ENCODE measurements at regions not wholly inside any gene's neighbourhood (a gene's known extent, or its start where the extent isn't known, plus 50 kb on each side); places are given as distances from the start of the nearest gene placed in this dataset.

- 44% methylated on average over 5 of the region's 6 CpGs for WGBS (ENCODE audit: insufficient coverage)
- no peaks in the 10 kb centered on the region for H3K27me3 ChIP-seq (ENCODE audit: control insufficient read depth, insufficient read depth, low read length)
- no peak overlapping the region for H3K4me3 ChIP-seq (ENCODE audit: low read depth, low read length)
- H3K36me3 ChIP-seq (ENCODE audit: control insufficient read depth, insufficient read depth, low read length) = no peaks in the 10 kb centered on the region
- no peaks in the 10 kb centered on the region for H3K9me3 ChIP-seq (ENCODE audit: control insufficient read depth, insufficient read depth, low read length)
- H3K4me1 ChIP-seq (ENCODE audit: control insufficient read depth, insufficient read depth, low read length) = peaks cover 6% of the 10 kb centered on the region
- H3K27ac ChIP-seq (ENCODE audit: low read depth, low read length) = no peak overlapping the region
- peak in 3 of 6 donors; percentile 4 to 41 (median 8) for DNase-seq (ENCODE audit: low read depth in 4 of 6, low spot score in 6 of 6)
These were observed 863.9 kb downstream of the BCL11B start for GRCh38 chr14:98408024-98408555.

- peaks cover 6% of the 10 kb centered on the region for H3K4me1 ChIP-seq (ENCODE audit: control insufficient read depth, insufficient read depth, low read length)
- H3K9me3 ChIP-seq (ENCODE audit: control insufficient read depth, insufficient read depth, low read length) = no peaks in the 10 kb centered on the region
- H3K4me3 ChIP-seq (ENCODE audit: low read depth, low read length) = no peak overlapping the region
- no peaks in the 10 kb centered on the region for H3K36me3 ChIP-seq (ENCODE audit: control insufficient read depth, insufficient read depth, low read length)
- H3K27me3 ChIP-seq (ENCODE audit: control insufficient read depth, insufficient read depth, low read length) = no peaks in the 10 kb centered on the region
- no peak overlapping the region for H3K27ac ChIP-seq (ENCODE audit: low read depth, low read length)
- no peak for DNase-seq (ENCODE audit: low read depth in 4 of 6, low spot score in 6 of 6)
- no CpG with 5 or more reads among the region's 6 CpGs for WGBS (ENCODE audit: insufficient coverage)
These were observed 863.3 kb downstream of the BCL11B start for GRCh38 chr14:98408713-98409112.

GRCh38 chr14:98411154-98411553 is 860.8 kb downstream of the BCL11B start:
- no peak for DNase-seq (ENCODE audit: low read depth in 4 of 6, low spot score in 6 of 6)
- H3K9me3 ChIP-seq (ENCODE audit: control insufficient read depth, insufficient read depth, low read length) = no peaks in the 10 kb centered on the region
- WGBS (ENCODE audit: insufficient coverage) = 95% methylated on average over 8 of the region's 8 CpGs
- H3K27ac ChIP-seq (ENCODE audit: low read depth, low read length) = no peak overlapping the region
- H3K4me1 ChIP-seq (ENCODE audit: control insufficient read depth, insufficient read depth, low read length) = peaks cover 6% of the 10 kb centered on the region
- H3K4me3 ChIP-seq (ENCODE audit: low read depth, low read length) = no peak overlapping the region
- no peaks in the 10 kb centered on the region for H3K27me3 ChIP-seq (ENCODE audit: control insufficient read depth, insufficient read depth, low read length)
- no peaks in the 10 kb centered on the region for H3K36me3 ChIP-seq (ENCODE audit: control insufficient read depth, insufficient read depth, low read length)

GRCh38 chr14:98412431-98412830 is 859.6 kb downstream of the BCL11B start:
- no peaks in the 10 kb centered on the region for H3K27me3 ChIP-seq (ENCODE audit: control insufficient read depth, insufficient read depth, low read length)
- peaks cover 6% of the 10 kb centered on the region for H3K4me1 ChIP-seq (ENCODE audit: control insufficient read depth, insufficient read depth, low read length)
- DNase-seq (ENCODE audit: low read depth in 4 of 6, low spot score in 6 of 6) = no peak
- no peaks in the 10 kb centered on the region for H3K36me3 ChIP-seq (ENCODE audit: control insufficient read depth, insufficient read depth, low read length)
- no peak overlapping the region for H3K4me3 ChIP-seq (ENCODE audit: low read depth, low read length)
- no peaks in the 10 kb centered on the region for H3K9me3 ChIP-seq (ENCODE audit: control insufficient read depth, insufficient read depth, low read length)
- WGBS (ENCODE audit: insufficient coverage) = 86% methylated on average over 1 of the region's 2 CpGs
- no peak overlapping the region for H3K27ac ChIP-seq (ENCODE audit: low read depth, low read length)

GRCh38 chr14:98415766-98416165 is 856.2 kb downstream of the BCL11B start:
- Histone ChIP-seq H3K36me3 (ENCODE audit: control insufficient read depth, insufficient read depth, low read length) (no peaks in the 10 kb centered on the region), H3K4me1 (ENCODE audit: control insufficient read depth, insufficient read depth, low read length) (no peaks in the 10 kb centered on the region), H3K4me3 (ENCODE audit: low read depth, low read length) (no peak overlapping the region), H3K27ac (ENCODE audit: low read depth, low read length) (no peak overlapping the region), H3K9me3 (ENCODE audit: control insufficient read depth, insufficient read depth, low read length) (no peaks in the 10 kb centered on the region), H3K27me3 (ENCODE audit: control insufficient read depth, insufficient read depth, low read length) (no peaks in the 10 kb centered on the region)
- DNase-seq (ENCODE audit: low read depth in 4 of 6, low spot score in 6 of 6) = no peak
- WGBS (ENCODE audit: insufficient coverage) = 69% methylated on average over 3 of the region's 6 CpGs

GRCh38 chr14:98417001-98417400 is 855.0 kb downstream of the BCL11B start:
- Histone ChIP-seq H3K4me1 (ENCODE audit: control insufficient read depth, insufficient read depth, low read length) (no peaks in the 10 kb centered on the region), H3K27me3 (ENCODE audit: control insufficient read depth, insufficient read depth, low read length) (no peaks in the 10 kb centered on the region), H3K9me3 (ENCODE audit: control insufficient read depth, insufficient read depth, low read length) (no peaks in the 10 kb centered on the region), H3K4me3 (ENCODE audit: low read depth, low read length) (no peak overlapping the region), H3K36me3 (ENCODE audit: control insufficient read depth, insufficient read depth, low read length) (no peaks in the 10 kb centered on the region), H3K27ac (ENCODE audit: low read depth, low read length) (no peak overlapping the region)
- DNase-seq (ENCODE audit: low read depth in 4 of 6, low spot score in 6 of 6) = no peak
- 85% methylated on average over 15 of the region's 15 CpGs for WGBS (ENCODE audit: insufficient coverage)

- Histone ChIP-seq H3K36me3 (ENCODE audit: control insufficient read depth, insufficient read depth, low read length) (no peaks in the 10 kb centered on the region), H3K4me1 (ENCODE audit: control insufficient read depth, insufficient read depth, low read length) (no peaks in the 10 kb centered on the region), H3K9me3 (ENCODE audit: control insufficient read depth, insufficient read depth, low read length) (no peaks in the 10 kb centered on the region), H3K27ac (ENCODE audit: low read depth, low read length) (no peak overlapping the region), H3K27me3 (ENCODE audit: control insufficient read depth, insufficient read depth, low read length) (no peaks in the 10 kb centered on the region), H3K4me3 (ENCODE audit: low read depth, low read length) (no peak overlapping the region)
- DNase-seq (ENCODE audit: low read depth in 4 of 6, low spot score in 6 of 6) = no peak
- WGBS (ENCODE audit: insufficient coverage) = no CpG with 5 or more reads among the region's 2 CpGs
These were observed 843.5 kb downstream of the BCL11B start for GRCh38 chr14:98428483-98428994.

GRCh38 chr14:98433436-98433835 is 838.6 kb downstream of the BCL11B start:
- no peaks in the 10 kb centered on the region for H3K9me3 ChIP-seq (ENCODE audit: control insufficient read depth, insufficient read depth, low read length)
- H3K27me3 ChIP-seq (ENCODE audit: control insufficient read depth, insufficient read depth, low read length) = no peaks in the 10 kb centered on the region
- WGBS (ENCODE audit: insufficient coverage) = 100% methylated on average over 4 of the region's 4 CpGs

GRCh38 chr14:98437113-98437512 is 834.9 kb downstream of the BCL11B start:
- no peak for DNase-seq (ENCODE audit: low read depth in 4 of 6, low spot score in 6 of 6)
- no CpG with 5 or more reads among the region's 2 CpGs for WGBS (ENCODE audit: insufficient coverage)
- no peaks in the 10 kb centered on the region for H3K36me3 ChIP-seq (ENCODE audit: control insufficient read depth, insufficient read depth, low read length)

More at GRCh38 chr14:98433436-98433835, 838.6 kb downstream of the BCL11B start:
- Histone ChIP-seq H3K4me3 (ENCODE audit: low read depth, low read length) (no peak overlapping the region), H3K27ac (ENCODE audit: low read depth, low read length) (no peak overlapping the region), H3K4me1 (ENCODE audit: control insufficient read depth, insufficient read depth, low read length) (no peaks in the 10 kb centered on the region), H3K36me3 (ENCODE audit: control insufficient read depth, insufficient read depth, low read length) (no peaks in the 10 kb centered on the region)
- DNase-seq (ENCODE audit: low read depth in 4 of 6, low spot score in 6 of 6) = no peak

GRCh38 chr14:98444077-98444476 is 827.9 kb downstream of the BCL11B start:
- Histone ChIP-seq H3K9me3 (ENCODE audit: control insufficient read depth, insufficient read depth, low read length) (no peaks in the 10 kb centered on the region), H3K4me1 (ENCODE audit: control insufficient read depth, insufficient read depth, low read length) (no peaks in the 10 kb centered on the region), H3K36me3 (ENCODE audit: control insufficient read depth, insufficient read depth, low read length) (no peaks in the 10 kb centered on the region), H3K4me3 (ENCODE audit: low read depth, low read length) (no peak overlapping the region), H3K27me3 (ENCODE audit: control insufficient read depth, insufficient read depth, low read length) (no peaks in the 10 kb centered on the region), H3K27ac (ENCODE audit: low read depth, low read length) (no peak overlapping the region)
- 80% methylated on average over 1 of the region's 2 CpGs for WGBS (ENCODE audit: insufficient coverage)
- DNase-seq (ENCODE audit: low read depth in 4 of 6, low spot score in 6 of 6) = no peak

More at GRCh38 chr14:98437113-98437512, 834.9 kb downstream of the BCL11B start:
- Histone ChIP-seq H3K9me3 (ENCODE audit: control insufficient read depth, insufficient read depth, low read length) (no peaks in the 10 kb centered on the region), H3K27ac (ENCODE audit: low read depth, low read length) (no peak overlapping the region), H3K4me1 (ENCODE audit: control insufficient read depth, insufficient read depth, low read length) (no peaks in the 10 kb centered on the region), H3K4me3 (ENCODE audit: low read depth, low read length) (no peak overlapping the region), H3K27me3 (ENCODE audit: control insufficient read depth, insufficient read depth, low read length) (no peaks in the 10 kb centered on the region)

All from spinal cord (tissue), 9 donors.